WTC11 (cell line): ENCODE measurements at regions not wholly inside any gene's neighbourhood (a gene's known extent, or its start where the extent isn't known, plus 50 kb on each side); places are given as distances from the start of the nearest gene placed in this dataset.

Experiments used
- ATAC-seq: fragments of 200-7000 bp; cut with Tn5 transposase; 2 replicates; pipeline ENCODE4 v1.10.0; 2021; ENCODE audit warnings: mild to moderate bottlenecking, moderate library complexity
- CTCF ChIA-PET: fragments of 300-600 bp; sonication (Branson Sonifier 250); formaldehyde crosslinking; loops from one replicate; lab custom pipeline; 2021; ENCODE audit warnings: antibody characterized with exemption; lab: Charles Lee
- POLR2A ChIA-PET: fragments of 350-600 bp; sonication (Branson Sonifier 250); formaldehyde crosslinking; loops from one replicate; lab custom pipeline; 2021; ENCODE audit warnings: antibody characterized with exemption; lab: Charles Lee
- DNase-seq: peaks from one replicate; pipeline ENCODE4 v3.0.0; 2021; ENCODE audit warnings: low spot score
- H3K27ac Mint-ChIP-seq: 2 replicates; pipeline ENCODE4 v1.8.0; 2021; ENCODE audit warnings: mixed read lengths
- H3K27me3 Mint-ChIP-seq: 2 replicates; pipeline ENCODE4 v1.8.0; 2021; ENCODE audit warnings: low read depth, mild to moderate bottlenecking, moderate library complexity, mixed read lengths
- H3K36me3 Mint-ChIP-seq: 2 replicates; pipeline ENCODE4 v1.8.0; 2021; ENCODE audit warnings: mixed read lengths
- H3K4me1 Mint-ChIP-seq: 2 replicates; pipeline ENCODE4 v1.8.0; 2022; ENCODE audit warnings: mixed read lengths
- H3K4me3 Mint-ChIP-seq: 2 replicates; pipeline ENCODE4 v1.8.0; 2021; ENCODE audit warnings: mild to moderate bottlenecking, moderate library complexity, mixed read lengths
- H3K9me3 Mint-ChIP-seq: 2 replicates; pipeline ENCODE4 v1.8.0; 2021; ENCODE audit warnings: mixed read lengths
- EMX1 ChIP-seq: fragments of 250-450 bp; sonication (Bioruptor Pico); IDR thresholded peaks from 2 replicates; pipeline ENCODE4 v1.8.0; 2021; ENCODE audit warnings: mild to moderate bottlenecking
- FOXJ3 ChIP-seq: sonication (generic); formaldehyde crosslinking; IDR thresholded peaks from 2 replicates; pipeline ENCODE4 v1.9.0; 2021; ENCODE audit warnings: missing genetic modification reagents, mild to moderate bottlenecking, borderline replicate concordance
- GRHL2 ChIP-seq: fragments of 250-450 bp; sonication (Bioruptor Pico); IDR thresholded peaks from 2 replicates; pipeline ENCODE4 v1.8.0; 2022; ENCODE audit warnings: mild to moderate bottlenecking, moderate library complexity; ENCODE audit not compliant: insufficient replicate concordance, severe bottlenecking
- IRF2 ChIP-seq: sonication (generic); formaldehyde crosslinking; IDR thresholded peaks from 2 replicates; pipeline ENCODE4 v1.8.0; 2022; ENCODE audit warnings: low read depth, missing genetic modification reagents, borderline replicate concordance
- NFATC4 ChIP-seq: fragments of 250-450 bp; sonication (Bioruptor Pico); IDR thresholded peaks from 2 replicates; pipeline ENCODE4 v1.9.0; 2021; ENCODE audit warnings: mild to moderate bottlenecking
- TEAD1 ChIP-seq: sonication (generic); formaldehyde crosslinking; IDR thresholded peaks from 2 replicates; pipeline ENCODE4 v1.8.0; 2022; ENCODE audit warnings: mild to moderate bottlenecking, missing genetic modification reagents
- TF ChIP-seq, protein P1 (sequence below): sonication (generic); formaldehyde crosslinking; IDR thresholded peaks from 2 replicates; pipeline ENCODE4 v1.8.1; 2022; ENCODE audit warnings: mild to moderate bottlenecking, moderate library complexity, missing genetic modification reagents
- TF ChIP-seq, protein P2 (sequence below): sonication (generic); formaldehyde crosslinking; IDR thresholded peaks from 2 replicates; pipeline ENCODE4 v1.8.1; 2023; ENCODE audit warnings: mild to moderate bottlenecking, missing genetic modification reagents
- TF ChIP-seq, protein P3 (sequence below): fragments of 250-450 bp; sonication (Bioruptor Pico); IDR thresholded peaks from 2 replicates; pipeline ENCODE4 v1.9.0; 2021; ENCODE audit warnings: moderate library complexity, mild to moderate bottlenecking, inconsistent platforms, borderline replicate concordance
- TF ChIP-seq, protein P4 (sequence below): fragments of 250-450 bp; sonication (Bioruptor Pico); IDR thresholded peaks from 2 replicates; pipeline ENCODE4 v1.8.0; 2021; ENCODE audit warnings: mild to moderate bottlenecking
- TF ChIP-seq, protein P5 (sequence below): fragments of 250-450 bp; sonication (Bioruptor Pico); IDR thresholded peaks from 2 replicates; pipeline ENCODE4 v1.9.0; 2021; ENCODE audit warnings: mild to moderate bottlenecking
- TF ChIP-seq, protein P6 (sequence below): sonication (generic); formaldehyde crosslinking; IDR thresholded peaks from 2 replicates; pipeline ENCODE4 v1.8.0; 2022; ENCODE audit warnings: mild to moderate bottlenecking, missing genetic modification reagents
- TF ChIP-seq, protein P7 (sequence below): sonication (generic); formaldehyde crosslinking; IDR thresholded peaks from 2 replicates; pipeline ENCODE4 v1.8.1; 2023; ENCODE audit warnings: mild to moderate bottlenecking, missing genetic modification reagents, borderline replicate concordance
- TF ChIP-seq, protein P8 (sequence below): fragments of 250-450 bp; sonication (Bioruptor Pico); conservative IDR thresholded peaks from 2 replicates; pipeline ENCODE4 v1.9.0; 2021; ENCODE audit warnings: mild to moderate bottlenecking
- TF ChIP-seq, protein P9 (sequence below): fragments of 250-450 bp; sonication (Bioruptor Pico); IDR thresholded peaks from 2 replicates; pipeline ENCODE4 v2.1.2; 2022; ENCODE audit warnings: mild to moderate bottlenecking, moderate library complexity

DNA sequence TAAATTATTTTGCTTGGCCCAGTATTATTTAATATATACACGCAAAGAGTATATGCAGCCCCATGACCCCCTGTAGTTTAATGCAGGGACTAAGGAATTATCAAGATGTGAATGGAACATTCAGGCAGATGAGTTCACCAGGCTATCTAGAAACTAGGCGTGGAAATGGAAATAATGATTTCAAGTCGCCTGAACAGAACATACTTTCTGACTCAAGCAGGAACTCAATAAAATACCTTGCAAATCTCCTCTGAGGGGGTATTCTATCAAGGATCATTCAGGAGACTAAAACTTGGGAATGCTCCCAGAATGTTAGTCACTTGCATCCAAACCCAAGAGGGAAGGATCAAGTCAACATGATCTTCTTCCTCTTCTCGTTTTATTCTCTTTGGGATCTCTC is 59.6 kb upstream of the RASSF6 start:
- no peak overlapping the region for H3K4me3 Mint-ChIP-seq
- CTCF ChIA-PET, result no interaction called here
- ATAC-seq (no peak), DNase-seq (no peak)
- no peaks in the 10 kb centered on the region for H3K9me3 Mint-ChIP-seq
- peaks cover 19% of the 10 kb centered on the region for H3K4me1 Mint-ChIP-seq
- TF ChIP-seq, protein P1, sequence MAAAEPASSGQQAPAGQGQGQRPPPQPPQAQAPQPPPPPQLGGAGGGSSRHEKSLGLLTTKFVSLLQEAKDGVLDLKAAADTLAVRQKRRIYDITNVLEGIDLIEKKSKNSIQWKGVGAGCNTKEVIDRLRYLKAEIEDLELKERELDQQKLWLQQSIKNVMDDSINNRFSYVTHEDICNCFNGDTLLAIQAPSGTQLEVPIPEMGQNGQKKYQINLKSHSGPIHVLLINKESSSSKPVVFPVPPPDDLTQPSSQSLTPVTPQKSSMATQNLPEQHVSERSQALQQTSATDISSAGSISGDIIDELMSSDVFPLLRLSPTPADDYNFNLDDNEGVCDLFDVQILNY (CRISPR knock-in tag), result no peak
- TF ChIP-seq, protein P2, sequence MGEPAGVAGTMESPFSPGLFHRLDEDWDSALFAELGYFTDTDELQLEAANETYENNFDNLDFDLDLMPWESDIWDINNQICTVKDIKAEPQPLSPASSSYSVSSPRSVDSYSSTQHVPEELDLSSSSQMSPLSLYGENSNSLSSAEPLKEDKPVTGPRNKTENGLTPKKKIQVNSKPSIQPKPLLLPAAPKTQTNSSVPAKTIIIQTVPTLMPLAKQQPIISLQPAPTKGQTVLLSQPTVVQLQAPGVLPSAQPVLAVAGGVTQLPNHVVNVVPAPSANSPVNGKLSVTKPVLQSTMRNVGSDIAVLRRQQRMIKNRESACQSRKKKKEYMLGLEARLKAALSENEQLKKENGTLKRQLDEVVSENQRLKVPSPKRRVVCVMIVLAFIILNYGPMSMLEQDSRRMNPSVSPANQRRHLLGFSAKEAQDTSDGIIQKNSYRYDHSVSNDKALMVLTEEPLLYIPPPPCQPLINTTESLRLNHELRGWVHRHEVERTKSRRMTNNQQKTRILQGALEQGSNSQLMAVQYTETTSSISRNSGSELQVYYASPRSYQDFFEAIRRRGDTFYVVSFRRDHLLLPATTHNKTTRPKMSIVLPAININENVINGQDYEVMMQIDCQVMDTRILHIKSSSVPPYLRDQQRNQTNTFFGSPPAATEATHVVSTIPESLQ (CRISPR knock-in tag), result no peak
- TF ChIP-seq, protein P3, sequence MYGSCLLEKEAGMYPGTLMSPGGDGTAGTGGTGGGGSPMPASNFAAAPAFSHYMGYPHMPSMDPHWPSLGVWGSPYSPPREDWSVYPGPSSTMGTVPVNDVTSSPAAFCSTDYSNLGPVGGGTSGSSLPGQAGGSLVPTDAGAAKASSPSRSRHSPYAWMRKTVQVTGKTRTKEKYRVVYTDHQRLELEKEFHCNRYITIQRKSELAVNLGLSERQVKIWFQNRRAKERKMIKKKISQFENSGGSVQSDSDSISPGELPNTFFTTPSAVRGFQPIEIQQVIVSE (CRISPR knock-in tag), result no peak
- TF ChIP-seq, protein P4, sequence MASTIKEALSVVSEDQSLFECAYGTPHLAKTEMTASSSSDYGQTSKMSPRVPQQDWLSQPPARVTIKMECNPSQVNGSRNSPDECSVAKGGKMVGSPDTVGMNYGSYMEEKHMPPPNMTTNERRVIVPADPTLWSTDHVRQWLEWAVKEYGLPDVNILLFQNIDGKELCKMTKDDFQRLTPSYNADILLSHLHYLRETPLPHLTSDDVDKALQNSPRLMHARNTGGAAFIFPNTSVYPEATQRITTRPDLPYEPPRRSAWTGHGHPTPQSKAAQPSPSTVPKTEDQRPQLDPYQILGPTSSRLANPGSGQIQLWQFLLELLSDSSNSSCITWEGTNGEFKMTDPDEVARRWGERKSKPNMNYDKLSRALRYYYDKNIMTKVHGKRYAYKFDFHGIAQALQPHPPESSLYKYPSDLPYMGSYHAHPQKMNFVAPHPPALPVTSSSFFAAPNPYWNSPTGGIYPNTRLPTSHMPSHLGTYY (CRISPR knock-in tag), result no peak
- TF ChIP-seq EMX1 (CRISPR knock-in tag) (no peak), NFATC4 (CRISPR knock-in tag) (no peak), GRHL2 (CRISPR knock-in tag) (no peak), FOXJ3 (CRISPR knock-in tag) (no peak), IRF2 (no peak), TEAD1 (CRISPR knock-in tag) (no peak)
- TF ChIP-seq, protein P5, sequence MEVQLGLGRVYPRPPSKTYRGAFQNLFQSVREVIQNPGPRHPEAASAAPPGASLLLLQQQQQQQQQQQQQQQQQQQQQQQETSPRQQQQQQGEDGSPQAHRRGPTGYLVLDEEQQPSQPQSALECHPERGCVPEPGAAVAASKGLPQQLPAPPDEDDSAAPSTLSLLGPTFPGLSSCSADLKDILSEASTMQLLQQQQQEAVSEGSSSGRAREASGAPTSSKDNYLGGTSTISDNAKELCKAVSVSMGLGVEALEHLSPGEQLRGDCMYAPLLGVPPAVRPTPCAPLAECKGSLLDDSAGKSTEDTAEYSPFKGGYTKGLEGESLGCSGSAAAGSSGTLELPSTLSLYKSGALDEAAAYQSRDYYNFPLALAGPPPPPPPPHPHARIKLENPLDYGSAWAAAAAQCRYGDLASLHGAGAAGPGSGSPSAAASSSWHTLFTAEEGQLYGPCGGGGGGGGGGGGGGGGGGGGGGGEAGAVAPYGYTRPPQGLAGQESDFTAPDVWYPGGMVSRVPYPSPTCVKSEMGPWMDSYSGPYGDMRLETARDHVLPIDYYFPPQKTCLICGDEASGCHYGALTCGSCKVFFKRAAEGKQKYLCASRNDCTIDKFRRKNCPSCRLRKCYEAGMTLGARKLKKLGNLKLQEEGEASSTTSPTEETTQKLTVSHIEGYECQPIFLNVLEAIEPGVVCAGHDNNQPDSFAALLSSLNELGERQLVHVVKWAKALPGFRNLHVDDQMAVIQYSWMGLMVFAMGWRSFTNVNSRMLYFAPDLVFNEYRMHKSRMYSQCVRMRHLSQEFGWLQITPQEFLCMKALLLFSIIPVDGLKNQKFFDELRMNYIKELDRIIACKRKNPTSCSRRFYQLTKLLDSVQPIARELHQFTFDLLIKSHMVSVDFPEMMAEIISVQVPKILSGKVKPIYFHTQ, result no peak
- TF ChIP-seq, protein P6, sequence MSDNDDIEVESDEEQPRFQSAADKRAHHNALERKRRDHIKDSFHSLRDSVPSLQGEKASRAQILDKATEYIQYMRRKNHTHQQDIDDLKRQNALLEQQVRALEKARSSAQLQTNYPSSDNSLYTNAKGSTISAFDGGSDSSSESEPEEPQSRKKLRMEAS, result no peak
- TF ChIP-seq, protein P7, sequence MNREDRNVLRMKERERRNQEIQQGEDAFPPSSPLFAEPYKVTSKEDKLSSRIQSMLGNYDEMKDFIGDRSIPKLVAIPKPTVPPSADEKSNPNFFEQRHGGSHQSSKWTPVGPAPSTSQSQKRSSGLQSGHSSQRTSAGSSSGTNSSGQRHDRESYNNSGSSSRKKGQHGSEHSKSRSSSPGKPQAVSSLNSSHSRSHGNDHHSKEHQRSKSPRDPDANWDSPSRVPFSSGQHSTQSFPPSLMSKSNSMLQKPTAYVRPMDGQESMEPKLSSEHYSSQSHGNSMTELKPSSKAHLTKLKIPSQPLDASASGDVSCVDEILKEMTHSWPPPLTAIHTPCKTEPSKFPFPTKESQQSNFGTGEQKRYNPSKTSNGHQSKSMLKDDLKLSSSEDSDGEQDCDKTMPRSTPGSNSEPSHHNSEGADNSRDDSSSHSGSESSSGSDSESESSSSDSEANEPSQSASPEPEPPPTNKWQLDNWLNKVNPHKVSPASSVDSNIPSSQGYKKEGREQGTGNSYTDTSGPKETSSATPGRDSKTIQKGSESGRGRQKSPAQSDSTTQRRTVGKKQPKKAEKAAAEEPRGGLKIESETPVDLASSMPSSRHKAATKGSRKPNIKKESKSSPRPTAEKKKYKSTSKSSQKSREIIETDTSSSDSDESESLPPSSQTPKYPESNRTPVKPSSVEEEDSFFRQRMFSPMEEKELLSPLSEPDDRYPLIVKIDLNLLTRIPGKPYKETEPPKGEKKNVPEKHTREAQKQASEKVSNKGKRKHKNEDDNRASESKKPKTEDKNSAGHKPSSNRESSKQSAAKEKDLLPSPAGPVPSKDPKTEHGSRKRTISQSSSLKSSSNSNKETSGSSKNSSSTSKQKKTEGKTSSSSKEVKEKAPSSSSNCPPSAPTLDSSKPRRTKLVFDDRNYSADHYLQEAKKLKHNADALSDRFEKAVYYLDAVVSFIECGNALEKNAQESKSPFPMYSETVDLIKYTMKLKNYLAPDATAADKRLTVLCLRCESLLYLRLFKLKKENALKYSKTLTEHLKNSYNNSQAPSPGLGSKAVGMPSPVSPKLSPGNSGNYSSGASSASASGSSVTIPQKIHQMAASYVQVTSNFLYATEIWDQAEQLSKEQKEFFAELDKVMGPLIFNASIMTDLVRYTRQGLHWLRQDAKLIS (CRISPR knock-in tag), result no peak
- TF ChIP-seq, protein P8, sequence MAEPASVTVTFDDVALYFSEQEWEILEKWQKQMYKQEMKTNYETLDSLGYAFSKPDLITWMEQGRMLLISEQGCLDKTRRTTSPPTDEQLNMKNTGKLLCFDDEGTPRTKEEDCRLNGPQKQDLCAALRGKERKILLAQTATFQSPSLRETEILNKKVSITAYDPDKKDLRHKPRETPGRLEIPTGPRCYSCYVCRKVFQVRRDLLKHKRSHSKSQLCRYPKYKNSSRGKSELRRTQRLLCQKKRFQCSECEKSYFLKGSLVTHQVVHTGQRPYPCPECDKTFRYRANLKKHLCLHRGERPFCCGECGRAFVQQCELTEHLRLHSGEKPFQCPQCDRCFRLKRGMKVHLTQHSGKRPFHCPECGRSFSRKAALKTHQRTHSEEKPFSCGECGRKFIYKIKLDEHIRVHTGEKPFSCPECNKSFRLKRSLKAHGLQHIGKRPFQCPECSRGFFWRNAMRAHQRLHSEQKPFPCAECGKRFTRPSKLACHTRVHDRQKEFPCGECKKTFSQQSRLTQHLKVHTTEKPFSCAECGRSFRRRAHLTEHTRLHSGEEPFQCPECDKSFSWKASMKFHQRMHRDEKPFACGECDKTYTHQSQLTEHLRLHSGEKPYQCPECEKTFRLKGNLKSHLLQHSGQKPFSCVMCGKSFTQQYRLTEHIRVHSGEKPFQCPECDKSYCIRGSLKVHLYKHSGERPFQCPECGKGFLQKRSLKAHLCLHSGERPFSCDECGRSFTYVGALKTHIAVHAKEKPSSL, result no peak
- TF ChIP-seq, protein P9, sequence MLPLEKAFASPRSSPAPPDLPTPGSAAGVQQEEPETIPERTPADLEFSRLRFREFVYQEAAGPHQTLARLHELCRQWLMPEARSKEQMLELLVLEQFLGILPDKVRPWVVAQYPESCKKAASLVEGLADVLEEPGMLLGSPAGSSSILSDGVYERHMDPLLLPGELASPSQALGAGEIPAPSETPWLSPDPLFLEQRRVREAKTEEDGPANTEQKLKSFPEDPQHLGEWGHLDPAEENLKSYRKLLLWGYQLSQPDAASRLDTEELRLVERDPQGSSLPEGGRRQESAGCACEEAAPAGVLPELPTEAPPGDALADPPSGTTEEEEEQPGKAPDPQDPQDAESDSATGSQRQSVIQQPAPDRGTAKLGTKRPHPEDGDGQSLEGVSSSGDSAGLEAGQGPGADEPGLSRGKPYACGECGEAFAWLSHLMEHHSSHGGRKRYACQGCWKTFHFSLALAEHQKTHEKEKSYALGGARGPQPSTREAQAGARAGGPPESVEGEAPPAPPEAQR (CRISPR knock-in tag), result no peak
- no peak overlapping the region for H3K27ac Mint-ChIP-seq
- H3K27me3 Mint-ChIP-seq, result no peaks in the 10 kb centered on the region
- POLR2A ChIA-PET, result no interaction called here
- H3K36me3 Mint-ChIP-seq, result no peaks in the 10 kb centered on the region
